Gastroesophageal sphincter (tissue), 4 donors: ENCODE measurements at regions not wholly inside any gene's neighbourhood (a gene's known extent, or its start where the extent isn't known, plus 50 kb on each side); places are given as distances from the start of the nearest gene placed in this dataset.
A peak's percentile ranks its signal among the peaks of the same experiment; 100 is the strongest.

Experiments used
- ATAC-seq: fragments of 150-250 bp; one replicate; pipeline ENCODE4 v1.9.1; 2016; ENCODE audit warnings: mild to moderate bottlenecking, moderate library complexity
- H3K27ac ChIP-seq, 4 donors: fragments of 200-600 bp; sonication (generic) in 3 of 4; 1 replicate in 3 of 4; 2 replicates in 1 of 4; pipeline ENCODE4 v1.5.1; 2016 to 2019
- H3K27me3 ChIP-seq: fragments of 200-600 bp; sonication (generic); one replicate; pipeline ENCODE4 v1.5.1; 2019
- H3K36me3 ChIP-seq, 2 donors: fragments of 200-600 bp; sonication (generic); one replicate each; pipeline ENCODE4 v1.5.1; 2019; ENCODE audit warnings: control low read depth in 1 of 2
- H3K4me1 ChIP-seq, 3 donors: fragments of 200-600 bp; sonication (generic); 1 replicate in 2 of 3; 2 replicates in 1 of 3; pipeline ENCODE4 v1.5.1; 2016 to 2019; ENCODE audit warnings: control low read depth in 2 of 3
- H3K4me3 ChIP-seq, 2 donors: fragments of 200-600 bp; sonication (generic); one replicate each; pipeline ENCODE4 v1.5.1; 2019; ENCODE audit warnings: mild to moderate bottlenecking in 1 of 2, moderate library complexity in 1 of 2
- H3K9me3 ChIP-seq, 3 donors: fragments of 200-600 bp; sonication (generic); one replicate each; pipeline ENCODE4 v1.5.1; 2017 to 2019; ENCODE audit warnings: control low read depth in 2 of 3
- EP300 ChIP-seq: sonication (generic); formaldehyde crosslinking; IDR thresholded peaks from one replicate; pipeline ENCODE4 v1.6.1; 2017; ENCODE audit warnings: antibody characterized with exemption, mild to moderate bottlenecking
- POLR2A ChIP-seq, 2 donors: fragments of 450-650 bp; IDR thresholded peaks; one replicate each; pipeline ENCODE4 v1.6.1; 2017; ENCODE audit warnings: antibody characterized with exemption in 2 of 2, mild to moderate bottlenecking in 2 of 2, moderate library complexity in 1 of 2
- POLR2AphosphoS5 ChIP-seq: sonication (generic); formaldehyde crosslinking; IDR thresholded peaks from one replicate; pipeline ENCODE4 v1.6.1; 2017; ENCODE audit warnings: antibody characterized with exemption
- WGBS, 2 donors: methylation state at CpG; one replicate each; pipeline ENCODE4 v1.1.5; 2018; ENCODE audit warnings: low coverage in 1 of 2; 5-methylcytosine and 5-hydroxymethylcytosine counted together
- TF ChIP-seq, protein P1 (sequence below), 4 experiments: fragments of 200-600 bp in 2 of 4; fragments of 450-650 bp in 2 of 4; sonication (generic) in 1 of 4; IDR thresholded peaks; one replicate each; pipeline ENCODE4 v1.5.1; 2017 to 2019; ENCODE audit warnings: antibody characterized with exemption in 4 of 4, mild to moderate bottlenecking in 2 of 4, moderate library complexity in 2 of 4

DNA sequence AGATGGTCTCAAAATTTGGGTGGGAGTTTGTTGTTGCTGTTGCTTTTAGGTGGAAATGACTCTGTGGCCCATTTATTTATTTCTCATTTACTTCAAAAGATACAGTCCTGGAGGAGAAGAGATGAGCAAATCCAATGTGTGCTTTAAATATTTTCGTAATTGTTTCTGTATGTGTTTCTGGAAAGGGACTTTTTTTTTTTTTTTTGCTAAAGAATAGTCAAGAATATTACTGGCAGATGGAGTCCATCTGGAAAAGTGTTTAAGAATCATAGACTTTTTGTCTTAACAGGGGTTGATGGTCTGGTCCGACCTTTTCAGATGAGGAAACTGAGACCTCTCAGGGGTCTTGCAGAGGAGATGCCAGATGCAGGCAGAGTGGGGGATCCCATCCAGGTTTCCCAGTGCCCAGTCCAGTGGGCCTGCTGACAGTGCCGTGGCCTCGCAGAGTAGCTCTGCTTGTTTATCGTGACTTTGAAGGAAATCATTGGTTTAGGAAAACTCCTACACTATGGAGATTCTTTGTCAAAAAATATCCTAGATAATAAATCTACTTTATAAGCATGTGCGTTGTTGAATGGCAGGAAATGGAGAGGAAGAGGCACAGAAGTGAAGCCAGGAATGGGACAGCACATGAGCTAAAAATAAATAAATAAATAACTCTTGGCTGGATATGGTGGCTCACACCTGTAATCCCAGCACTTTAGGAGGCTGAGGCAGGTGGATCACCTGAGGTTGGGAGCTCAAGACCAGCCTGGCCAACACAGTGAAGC lies 164.3 kb upstream of the SVIL start:
- 50 to 71% methylated on average over 1 to 5 of the region's 6 CpGs for WGBS, 2 donors
- H3K27ac ChIP-seq = no peak overlapping the region
- peaks cover 9 to 51% (median 10%) of the 10 kb centered on the region in 3 donors for H3K4me1 ChIP-seq

DNA sequence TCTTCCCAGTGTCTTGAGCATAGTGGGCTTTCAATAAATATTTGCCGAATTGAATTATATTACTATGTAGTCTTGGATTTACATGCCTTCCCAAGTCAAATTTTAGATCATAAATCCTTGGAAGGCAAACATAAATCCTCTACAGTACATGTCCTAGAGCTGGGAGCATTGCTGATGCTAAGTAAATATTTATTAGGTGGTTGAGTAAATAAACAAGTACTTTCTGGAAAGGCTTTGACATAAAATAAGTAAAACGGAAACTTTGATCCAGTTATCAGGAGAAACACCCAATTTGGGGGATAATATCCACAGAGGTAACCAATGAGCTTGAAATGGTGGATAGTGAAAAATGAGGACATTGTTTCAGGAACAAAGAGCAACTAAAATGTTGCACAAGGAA lies 162.8 kb upstream of the SVIL start:
- Histone ChIP-seq H3K27ac (peak overlapping the region in 3 of 4 donors; percentile 83 to 89 (median 89)), H3K4me3 (no peak overlapping the region), H3K27me3 (no peaks in the 10 kb centered on the region), H3K9me3 (no peaks in the 10 kb centered on the region), H3K4me1 (peaks cover 5 to 43% (median 7%) of the 10 kb centered on the region in 3 donors), H3K36me3 (no peaks in the 10 kb centered on the region)
- no peak for TF ChIP-seq POLR2A (IDR thresholded peaks at IDR 0.05)
- no peak for TF ChIP-seq POLR2AphosphoS5
- TF ChIP-seq, protein P1, sequence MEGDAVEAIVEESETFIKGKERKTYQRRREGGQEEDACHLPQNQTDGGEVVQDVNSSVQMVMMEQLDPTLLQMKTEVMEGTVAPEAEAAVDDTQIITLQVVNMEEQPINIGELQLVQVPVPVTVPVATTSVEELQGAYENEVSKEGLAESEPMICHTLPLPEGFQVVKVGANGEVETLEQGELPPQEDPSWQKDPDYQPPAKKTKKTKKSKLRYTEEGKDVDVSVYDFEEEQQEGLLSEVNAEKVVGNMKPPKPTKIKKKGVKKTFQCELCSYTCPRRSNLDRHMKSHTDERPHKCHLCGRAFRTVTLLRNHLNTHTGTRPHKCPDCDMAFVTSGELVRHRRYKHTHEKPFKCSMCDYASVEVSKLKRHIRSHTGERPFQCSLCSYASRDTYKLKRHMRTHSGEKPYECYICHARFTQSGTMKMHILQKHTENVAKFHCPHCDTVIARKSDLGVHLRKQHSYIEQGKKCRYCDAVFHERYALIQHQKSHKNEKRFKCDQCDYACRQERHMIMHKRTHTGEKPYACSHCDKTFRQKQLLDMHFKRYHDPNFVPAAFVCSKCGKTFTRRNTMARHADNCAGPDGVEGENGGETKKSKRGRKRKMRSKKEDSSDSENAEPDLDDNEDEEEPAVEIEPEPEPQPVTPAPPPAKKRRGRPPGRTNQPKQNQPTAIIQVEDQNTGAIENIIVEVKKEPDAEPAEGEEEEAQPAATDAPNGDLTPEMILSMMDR (IDR thresholded peaks at IDR 0.05) = no peak
- TF ChIP-seq EP300 = no peak
- ATAC-seq = no peak
- 75 to 87% methylated on average over 1 to 2 of the region's 2 CpGs for WGBS, 2 donors

More for the DNA sequence above, 164.3 kb upstream of the SVIL start:
- H3K27me3 ChIP-seq = no peaks in the 10 kb centered on the region
- H3K4me3 ChIP-seq = no peak overlapping the region
- ATAC-seq = no peak
- H3K9me3 ChIP-seq = no peaks in the 10 kb centered on the region
- H3K36me3 ChIP-seq = no peaks in the 10 kb centered on the region
- TF ChIP-seq, protein P1 (IDR thresholded peaks at IDR 0.05) = no peak
- TF ChIP-seq POLR2A (IDR thresholded peaks at IDR 0.05) (no peak), EP300 (no peak), POLR2AphosphoS5 (no peak)

DNA sequence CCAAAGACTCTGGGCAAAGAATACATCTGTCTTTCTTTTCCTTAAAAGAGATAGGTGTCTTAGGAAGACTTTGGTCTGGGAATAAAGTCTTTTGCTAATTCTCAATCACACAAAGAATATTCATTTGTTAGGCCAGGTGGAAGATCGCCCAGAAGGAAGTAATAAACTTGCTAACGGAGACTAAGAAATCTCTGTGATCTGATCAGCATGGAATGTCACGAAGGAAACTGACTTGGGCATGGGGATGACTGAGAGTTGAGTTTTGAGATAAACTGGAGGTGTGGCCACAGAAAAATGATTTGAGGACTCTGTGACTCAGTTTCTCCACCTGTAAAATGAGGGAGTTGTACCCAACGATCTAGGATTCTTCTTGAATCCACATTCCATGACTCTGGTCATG lies 161.1 kb upstream of the SVIL start:
- no peak overlapping the region for H3K4me3 ChIP-seq
- peak overlapping the region; percentile 83 to 99 (median 89) for H3K27ac ChIP-seq
- peaks cover 5 to 43% (median 7%) of the 10 kb centered on the region in 3 donors for H3K4me1 ChIP-seq
- TF ChIP-seq POLR2AphosphoS5 (peak; percentile 37), POLR2A (IDR thresholded peaks at IDR 0.05) (no peak)
- no peaks in the 10 kb centered on the region for H3K9me3 ChIP-seq
- no peaks in the 10 kb centered on the region for H3K36me3 ChIP-seq
- ATAC-seq = no peak
- no peaks in the 10 kb centered on the region for H3K27me3 ChIP-seq
- WGBS, 2 donors = 29 to 46% methylated on average over 2 to 4 of the region's 4 CpGs

DNA sequence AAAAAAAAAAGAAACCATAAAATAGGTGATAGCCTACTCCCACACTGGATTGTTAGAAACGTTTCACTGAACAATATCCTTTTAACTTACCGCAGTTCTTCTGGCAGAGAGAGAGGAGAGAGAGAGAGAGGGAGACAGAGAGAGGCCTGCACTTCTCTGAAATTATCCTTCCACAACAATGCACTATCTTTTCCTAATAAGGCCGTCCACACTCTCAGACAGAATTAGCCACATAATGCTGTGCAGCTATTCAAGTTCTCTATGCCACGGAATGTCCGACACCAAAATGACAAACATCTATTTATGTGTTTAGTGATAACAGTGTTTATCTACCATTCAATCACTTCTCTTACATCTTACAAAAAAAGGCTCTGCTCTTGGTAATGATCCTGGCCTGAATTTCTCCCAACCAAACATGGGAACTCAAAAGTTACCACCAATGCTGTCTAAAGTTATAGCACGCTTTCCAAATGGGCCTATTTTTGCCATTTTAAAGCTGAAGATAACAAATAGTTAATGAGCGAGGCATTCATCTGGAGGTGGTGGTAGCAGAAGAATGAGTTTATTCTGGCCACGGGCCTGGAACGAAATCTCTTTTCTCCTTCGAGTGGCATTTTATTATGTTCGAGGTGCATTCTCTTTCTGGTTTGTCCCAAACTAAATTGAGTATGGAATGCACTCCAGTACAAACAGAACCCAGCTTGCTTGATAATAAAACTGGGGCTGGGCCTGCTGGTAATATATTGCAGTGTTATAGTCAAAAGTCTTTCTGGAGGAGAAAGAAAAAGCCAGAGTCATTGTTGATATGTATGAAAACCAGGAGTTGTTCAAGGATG lies 160.2 kb upstream of the SVIL start:
- Histone ChIP-seq H3K27me3 (no peaks in the 10 kb centered on the region), H3K4me3 (no peak overlapping the region), H3K36me3 (no peaks in the 10 kb centered on the region), H3K27ac (peak overlapping the region; percentile 83 to 99 (median 89)), H3K9me3 (no peaks in the 10 kb centered on the region), H3K4me1 (peaks cover 5 to 45% (median 7%) of the 10 kb centered on the region in 3 donors)
- TF ChIP-seq POLR2A (IDR thresholded peaks at IDR 0.05) (no peak), EP300 (peak; percentile 32), POLR2AphosphoS5 (peak; percentile 53)
- WGBS, 2 donors = 41 to 42% methylated on average over 10 to 11 of the region's 11 CpGs
- ATAC-seq = peak; percentile 66

DNA sequence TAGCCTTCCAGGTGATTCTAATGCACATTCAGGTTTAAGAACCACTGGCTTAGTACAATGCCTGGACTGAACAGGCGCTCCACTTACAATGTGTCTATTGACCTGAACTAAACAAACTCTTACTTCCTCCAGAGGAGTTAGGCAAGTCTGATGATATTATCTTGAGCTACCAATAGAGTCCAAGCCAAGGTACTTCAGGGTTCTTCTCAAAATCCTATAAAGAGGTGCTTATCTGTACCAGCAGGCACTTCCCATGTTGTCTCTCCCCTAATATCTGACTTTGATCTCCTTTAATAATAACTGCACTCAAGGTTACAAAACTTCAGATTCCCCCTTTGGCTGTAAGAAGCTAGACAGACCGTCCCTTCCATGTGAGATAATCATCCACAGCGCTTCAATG lies 157.0 kb upstream of the SVIL start:
- Histone ChIP-seq H3K9me3 (peaks cover 0 to 6% (median 0%) of the 10 kb centered on the region in 3 donors), H3K4me3 (no peak overlapping the region), H3K27ac (peak overlapping the region; percentile 57 to 89 (median 86)), H3K27me3 (no peaks in the 10 kb centered on the region), H3K4me1 (peaks cover 5 to 36% (median 7%) of the 10 kb centered on the region in 3 donors), H3K36me3 (no peaks in the 10 kb centered on the region)
- WGBS, 2 donors = 72 to 100% methylated on average over 1 to 3 of the region's 3 CpGs
- TF ChIP-seq EP300 (no peak), POLR2AphosphoS5 (no peak), POLR2A (IDR thresholded peaks at IDR 0.05) (no peak)
- TF ChIP-seq, protein P1 (IDR thresholded peaks at IDR 0.05) = no peak
- ATAC-seq = no peak
